Thyroid gland (tissue), 4 donors: ENCODE measurements at regions not wholly inside any gene's neighbourhood (a gene's known extent, or its start where the extent isn't known, plus 50 kb on each side); places are given as distances from the start of the nearest gene placed in this dataset.

Experiments used
- CTCF ChIP-seq, 6 experiments: fragments of 200-600 bp in 3 of 6; fragments of 450-650 bp in 3 of 6; sonication (generic) in 3 of 6; IDR thresholded peaks; one replicate each; pipeline ENCODE4 v1.5.1; 2016 to 2019; ENCODE audit warnings: antibody characterized with exemption in 6 of 6, mild to moderate bottlenecking in 2 of 6, inconsistent platforms in 1 of 6, moderate library complexity in 1 of 6
- POLR2A ChIP-seq, 2 donors: fragments of 450-650 bp; IDR thresholded peaks; one replicate each; pipeline ENCODE4 v1.6.1; 2017; ENCODE audit warnings: antibody characterized with exemption in 2 of 2, mild to moderate bottlenecking in 2 of 2, moderate library complexity in 1 of 2

DNA sequence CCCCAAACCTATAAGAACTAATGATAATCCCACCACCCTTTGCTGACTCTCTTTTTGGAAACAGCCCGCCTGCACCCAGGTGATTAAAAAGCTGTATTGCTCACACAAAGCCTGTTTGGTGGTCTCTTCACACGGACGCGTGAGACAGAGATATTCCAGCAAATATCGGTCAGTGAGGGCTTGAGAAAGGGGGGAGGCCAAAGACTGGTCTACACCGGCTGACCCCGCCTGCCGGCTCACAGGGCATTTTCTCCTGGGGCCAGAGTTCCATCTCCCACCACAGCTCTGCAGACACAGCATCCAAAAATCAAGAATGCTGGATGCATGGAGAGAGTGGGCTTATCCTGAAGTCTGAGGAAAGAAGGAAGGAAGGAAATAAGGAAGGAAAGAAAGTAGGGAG is 176.0 kb downstream of the SHOX start:
- TF ChIP-seq POLR2A (IDR thresholded peaks at IDR 0.05) (no peak), CTCF (IDR thresholded peaks at IDR 0.05) (no peak)
